ENCODE measurements at regions not wholly inside any gene's neighbourhood (a gene's known extent, or its start where the extent isn't known, plus 50 kb on each side); places are given as distances from the start of the nearest gene placed in this dataset.
"Not testable (repeated sequence)": the region's sequence is repeated elsewhere in the genome, so short reads cannot be mapped to it uniquely, and the experiment has no call there.

DNA sequence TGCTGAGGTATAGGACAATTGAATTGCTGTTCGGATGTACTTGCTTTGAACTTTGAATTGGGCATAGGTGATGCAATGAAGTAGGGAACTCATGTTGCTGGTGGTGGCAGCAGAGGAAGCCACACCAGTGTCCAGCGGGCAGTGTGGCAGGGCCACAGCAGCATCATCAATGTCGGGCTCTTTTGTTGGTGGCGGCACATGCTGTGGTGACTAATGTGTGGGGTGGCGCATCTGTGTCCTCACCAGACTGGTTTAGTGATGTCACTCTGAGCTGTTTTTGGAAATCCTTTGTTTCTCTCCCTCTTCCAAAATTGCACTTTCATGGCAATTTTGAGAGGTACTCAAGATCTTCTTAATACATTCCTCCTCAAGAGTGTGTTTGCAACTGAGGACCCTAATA lies 187.6 kb downstream of the ETNK1 start:
- DNase-seq: no peak

GRCh38 chr12:22821985-22822384 lies 197.0 kb downstream of the ETNK1 start:
- no peak for DNase-seq

DNA sequence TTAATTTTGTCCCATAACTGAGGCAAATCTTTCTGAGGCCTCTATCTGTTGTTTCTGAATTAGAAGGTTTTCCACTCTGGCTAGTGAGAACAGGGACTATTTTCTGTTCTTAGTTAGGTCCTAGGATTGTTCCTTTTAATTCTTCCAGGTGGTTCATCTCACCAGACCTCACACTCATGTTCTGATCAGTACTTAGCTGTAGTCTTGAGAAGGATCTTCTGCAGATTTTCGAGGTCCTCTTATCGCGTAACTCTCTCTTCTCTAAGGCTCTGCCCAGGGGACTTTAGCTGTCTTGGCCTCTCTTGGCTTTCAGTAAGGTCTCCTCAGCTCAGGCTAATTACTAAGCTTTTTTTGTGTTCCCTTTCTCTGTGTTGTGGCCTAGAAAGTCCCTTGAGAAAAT lies 201.1 kb downstream of the ETNK1 start:
- no peak for DNase-seq

DNA sequence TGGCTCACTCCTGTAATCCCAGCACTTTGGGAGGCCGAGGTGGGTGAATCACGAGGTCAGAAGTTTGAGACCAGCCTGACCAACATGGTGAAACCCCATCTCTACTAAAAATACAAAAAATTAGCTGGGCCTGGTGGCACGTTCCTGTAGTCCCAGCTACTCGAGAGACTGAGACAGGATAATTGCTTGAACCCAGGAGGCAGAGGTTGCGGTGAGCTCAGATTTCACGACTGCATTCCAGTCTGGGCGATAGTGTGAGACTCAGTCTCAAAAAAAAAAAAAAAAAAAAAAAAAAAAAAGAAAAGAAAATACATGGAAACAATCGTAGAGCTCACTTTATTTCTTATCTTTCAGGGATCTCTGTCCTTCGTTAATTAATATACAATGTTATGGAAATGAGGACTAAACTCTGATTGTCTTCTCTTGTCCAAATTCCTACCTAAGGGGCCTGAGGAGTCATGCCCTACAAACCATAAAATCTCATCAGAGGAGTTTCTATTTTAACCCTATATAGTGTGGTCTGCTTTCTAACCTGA lies 201.5 kb downstream of the ETNK1 start:
- DNase-seq: not testable (repeated sequence)

- no peak for DNase-seq
Measured at GRCh38 chr12:22828066-22828465, 203.1 kb downstream of the ETNK1 start.

GRCh38 chr12:22835431-22835830 lies 210.5 kb downstream of the ETNK1 start:
- no peak for DNase-seq

- no peak for DNase-seq
Measured at GRCh38 chr12:22850185-22850584, 225.2 kb downstream of the ETNK1 start.

- no peak for DNase-seq
Measured at GRCh38 chr12:22851532-22851931, 226.6 kb downstream of the ETNK1 start.

GRCh38 chr12:22855456-22855855 lies 230.5 kb downstream of the ETNK1 start:
- DNase-seq: no peak

DNA sequence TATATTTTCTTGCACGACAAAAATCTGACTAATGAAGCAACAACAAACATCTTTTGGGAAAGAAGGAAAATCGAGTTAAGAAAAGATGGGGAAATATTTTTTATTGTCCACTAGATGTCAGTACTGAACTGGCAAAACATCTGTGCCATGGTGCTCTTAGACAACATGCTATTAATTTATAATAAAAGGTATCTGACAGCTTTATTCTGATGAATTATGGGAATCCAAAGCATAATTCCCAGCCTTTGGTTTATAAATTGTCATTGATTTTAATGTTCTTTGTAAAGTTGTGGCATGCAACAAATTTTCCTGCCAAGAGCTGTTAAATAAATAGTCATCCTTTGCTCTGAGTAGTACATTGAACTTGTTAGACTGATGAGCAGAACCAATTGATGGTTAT lies 231.2 kb downstream of the ETNK1 start:
- DNase-seq: no peak

DNA sequence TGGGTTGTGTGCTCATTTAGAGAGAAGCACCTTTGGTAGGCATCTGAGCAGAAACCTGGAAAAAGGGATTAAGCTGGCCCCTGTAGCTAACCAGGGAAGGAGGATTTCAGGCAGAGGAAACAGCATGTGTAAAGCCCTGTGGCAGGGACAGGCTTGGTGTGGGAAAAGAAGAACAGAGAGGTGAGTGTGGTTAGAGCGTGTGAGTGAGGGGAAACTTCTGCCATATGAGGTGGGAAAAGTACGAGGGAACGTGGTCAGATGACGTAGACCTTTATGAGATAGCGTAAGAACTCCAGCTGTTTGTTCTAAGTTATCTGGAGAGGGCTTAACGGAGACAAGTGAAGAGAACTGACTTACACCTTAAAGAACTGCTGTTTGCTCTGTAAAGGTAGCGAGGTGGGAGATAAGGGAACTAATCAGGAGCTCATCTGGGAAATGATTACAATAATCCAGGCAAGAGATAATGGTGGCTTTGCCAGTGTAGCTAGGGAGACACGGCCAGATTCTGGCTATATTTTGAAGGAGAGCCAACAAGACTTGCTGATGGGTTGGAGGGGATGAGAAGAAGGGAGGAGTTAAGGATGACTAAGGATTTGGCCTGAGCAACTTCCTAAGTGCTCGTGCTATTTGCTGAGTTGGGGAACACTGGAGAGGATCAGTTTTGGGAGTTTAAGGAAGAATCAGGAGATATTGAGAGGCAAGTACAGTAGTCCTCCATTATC lies 234.0 kb downstream of the ETNK1 start:
- no peak for DNase-seq

DNA sequence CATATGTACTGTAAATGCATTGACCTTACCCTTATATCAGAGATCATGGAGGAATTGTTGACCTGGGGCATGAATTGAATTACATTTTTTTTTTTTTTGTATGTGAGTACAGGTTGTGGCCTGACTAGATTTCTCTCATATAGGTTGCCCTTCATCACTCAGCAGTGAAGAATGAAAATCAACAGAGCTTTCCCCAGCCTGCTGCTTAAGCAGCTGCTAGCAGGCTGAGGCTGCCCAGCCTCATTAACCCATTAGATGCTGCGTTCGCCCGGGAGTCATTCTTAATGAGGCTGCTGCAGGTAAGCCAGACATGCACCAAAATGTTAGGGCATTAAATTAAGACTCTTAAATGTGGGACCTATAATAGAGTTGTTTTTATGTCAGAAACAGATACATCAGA lies 236.0 kb downstream of the ETNK1 start:
- DNase-seq: no peak

DNA sequence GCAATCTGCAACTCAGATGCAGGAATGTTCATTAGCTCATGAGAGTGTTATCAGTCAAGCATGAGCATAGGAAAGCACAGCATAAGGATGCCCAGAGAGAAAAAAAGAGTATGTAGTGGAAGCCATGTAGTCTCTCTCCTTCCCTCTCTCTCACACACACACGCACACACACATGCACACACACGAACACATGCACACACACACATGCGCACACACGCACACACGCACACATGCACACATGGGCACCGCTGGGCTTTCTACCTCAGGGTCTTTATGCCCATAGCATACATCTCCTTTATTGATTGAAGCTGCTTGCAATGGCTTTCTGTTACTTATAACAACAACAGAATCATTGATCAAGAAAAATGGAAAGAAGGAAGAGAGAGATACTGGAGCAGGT lies 240.9 kb downstream of the ETNK1 start:
- DNase-seq: no peak

GRCh38 chr12:22866406-22866805 lies 241.4 kb downstream of the ETNK1 start:
- DNase-seq: no peak

GRCh38 chr12:22874151-22874550 lies 249.2 kb downstream of the ETNK1 start:
- DNase-seq: no peak

DNA sequence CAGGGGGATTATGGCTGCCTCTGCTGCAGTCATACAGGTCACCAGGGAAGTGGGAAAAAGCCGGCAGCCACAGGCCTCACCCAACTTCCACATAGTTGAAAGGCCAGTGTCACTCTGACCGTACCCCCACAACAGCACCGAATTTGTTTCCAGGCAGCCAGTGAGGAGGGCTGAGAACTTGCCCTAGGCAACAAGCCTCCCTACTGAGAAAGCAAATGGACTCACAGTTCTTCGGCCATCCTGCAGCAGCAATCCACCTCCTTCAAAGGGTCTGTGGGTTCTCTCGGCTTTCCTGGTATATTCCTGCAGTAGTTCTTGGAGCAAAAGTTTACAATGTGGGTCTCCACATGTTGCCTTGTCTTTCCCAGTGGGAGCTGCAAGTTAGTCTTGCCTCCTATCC lies 251.3 kb downstream of the ETNK1 start:
- no peak for DNase-seq

DNA sequence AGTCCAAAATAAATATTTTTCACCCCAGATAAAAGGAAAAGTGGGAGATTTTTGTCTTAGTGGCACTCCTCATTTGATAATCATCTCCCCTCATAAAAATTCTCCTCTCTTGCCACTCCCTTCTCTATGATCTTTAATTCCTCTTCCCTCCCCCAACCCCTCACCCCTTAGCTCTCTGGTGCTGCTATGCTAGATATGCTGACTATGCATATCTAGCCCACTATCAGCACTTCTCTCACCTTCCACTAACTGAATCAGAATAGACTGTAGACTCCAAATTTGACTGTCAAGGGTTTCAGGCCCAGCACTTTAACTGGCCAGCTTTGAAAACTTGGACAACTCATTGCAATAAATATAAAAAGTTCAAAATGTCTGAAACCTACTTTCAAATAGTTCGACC lies 254.2 kb downstream of the ETNK1 start:
- no peak for DNase-seq

GRCh38 chr12:22880331-22880730 lies 255.4 kb downstream of the ETNK1 start:
- no peak for DNase-seq

DNA sequence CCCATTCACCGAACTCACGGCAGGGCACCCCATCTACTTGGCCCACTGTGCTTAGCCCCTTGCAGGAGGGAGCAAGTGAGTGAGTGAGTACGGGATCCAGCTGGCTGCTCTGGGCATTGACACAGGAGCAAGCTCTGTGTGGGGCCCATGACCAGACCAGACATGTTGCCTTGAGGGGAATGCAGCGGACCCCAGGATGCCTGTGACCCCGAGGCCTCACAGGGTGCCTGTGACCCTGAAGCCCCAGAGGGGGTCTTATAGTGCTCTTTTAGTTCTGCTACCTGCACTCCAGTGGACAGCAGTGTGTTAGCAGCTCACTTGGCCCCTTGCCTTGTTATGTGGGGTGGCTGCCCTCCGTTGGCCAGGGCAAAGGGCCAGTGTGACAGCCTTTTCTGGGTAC lies 255.8 kb downstream of the ETNK1 start:
- no peak for DNase-seq

- DNase-seq: no peak
Measured at GRCh38 chr12:22881878-22882385, 257.0 kb downstream of the ETNK1 start.

GRCh38 chr12:22882559-22882958 lies 257.6 kb downstream of the ETNK1 start:
- DNase-seq: no peak

- no peak for DNase-seq
Measured at GRCh38 chr12:22893878-22894277, 268.9 kb downstream of the ETNK1 start.

GRCh38 chr12:22899184-22899583 lies 274.2 kb downstream of the ETNK1 start:
- no peak for DNase-seq

DNA sequence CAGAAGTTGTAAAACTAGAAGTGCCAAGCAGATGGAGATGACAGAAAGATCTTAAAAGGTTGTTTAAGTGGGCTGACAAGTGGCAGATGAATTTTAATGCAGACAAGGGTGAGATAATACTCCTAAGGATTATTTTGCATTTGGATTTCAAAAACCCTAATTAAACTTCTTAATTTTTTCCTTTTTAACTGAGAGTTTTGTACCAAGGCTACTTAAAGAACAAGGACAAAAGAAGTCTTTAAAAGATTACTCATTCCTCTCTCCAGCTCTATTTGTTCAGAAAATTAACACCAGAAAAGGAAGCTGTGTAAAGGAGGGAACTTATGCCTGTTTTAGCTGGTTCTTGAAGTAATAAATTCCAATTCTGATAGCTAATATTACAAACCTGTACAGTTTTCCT lies 275.4 kb downstream of the ETNK1 start:
- no peak for DNase-seq

- no peak for DNase-seq
Measured at GRCh38 chr12:22904485-22904884, 279.5 kb downstream of the ETNK1 start.
